HepG2 (cell line): ENCODE measurements at regions not wholly inside any gene's neighbourhood (a gene's known extent, or its start where the extent isn't known, plus 50 kb on each side); places are given as distances from the start of the nearest gene placed in this dataset.

Experiments used
- ATAC-seq: fragments of 200-7000 bp; cut with Tn5 transposase; 3 replicates; pipeline ENCODE4 v1.9.1; 2020; ENCODE audit warnings: mild to moderate bottlenecking, moderate library complexity
- BruUV-seq: library from RNA; stranded (reverse); fragments of 400-500 nt; replicated peaks from 2 replicates; lab custom pipeline; 2021; lab: Mats Ljungman, UMichigan
- CTCF ChIA-PET: fragments of 300-600 bp; formaldehyde crosslinking; extraction: SDS; loops from one replicate; lab custom pipeline; 2021; ENCODE audit warnings: low total read pairs, inconsistent platforms, low intra/inter-chr PET ratio; lab: Yijun Ruan, JAX
- POLR2A ChIA-PET: fragments of 350-600 bp; sonication (Branson Sonifier 250); formaldehyde crosslinking; loops from one replicate; lab custom pipeline; 2020; ENCODE audit warnings: antibody characterized with exemption, inconsistent platforms; lab: Yijun Ruan, JAX
- DNase-seq: peaks from one replicate; pipeline ENCODE4 v3.0.0-alpha.2; 2015; ENCODE audit warnings: low spot score
- FAIRE-seq: peaks from 3 replicates; lab custom pipeline; 2011; peaks lifted over from hg19 to GRCh38; lab: Jason Lieb, UNC
- H2AFZ ChIP-seq: one replicate; pipeline ENCODE4 v1.6.1; 2011; ENCODE audit warnings: low read length, inconsistent platforms
- H3K27ac ChIP-seq: fragments of 300-600 bp; 3 replicates; pipeline ENCODE4 v1.8.0; 2011; ENCODE audit warnings: mixed run types, mild to moderate bottlenecking, mixed read lengths, low read length, inconsistent platforms; ENCODE audit not compliant: insufficient read depth; ENCODE audit errors: extremely low read length
- H3K27me3 ChIP-seq, 2 experiments: fragments of 200-600 bp in 1 of 2; 2 replicates in 1 of 2; 3 replicates in 1 of 2; pipeline versions ENCODE4 v1.6.0 to v1.8.0; 2011; ENCODE audit warnings: low read length in 2 of 2, mild to moderate bottlenecking in 2 of 2, moderate library complexity in 2 of 2, inconsistent platforms in 1 of 2; ENCODE audit not compliant: insufficient read depth in 2 of 2, control insufficient read depth in 1 of 2
- H3K36me3 ChIP-seq, 2 experiments: fragments of 200-600 bp in 1 of 2; replicated peaks in 1 of 2; 2 replicates in 1 of 2; 3 replicates in 1 of 2; pipeline versions ENCODE4 v1.5.1 to v1.8.0; 2011; ENCODE audit warnings: low read length in 2 of 2, inconsistent platforms in 1 of 2; ENCODE audit not compliant: insufficient read depth in 2 of 2, control insufficient read depth in 1 of 2
- H3K4me1 ChIP-seq: 2 replicates; pipeline ENCODE4 v1.5.1; 2012; ENCODE audit warnings: low read length, inconsistent platforms; ENCODE audit not compliant: insufficient read depth
- H3K4me2 ChIP-seq: 2 replicates; pipeline ENCODE4 v1.6.0; 2011; ENCODE audit warnings: low read depth, low read length, inconsistent platforms
- H3K4me3 ChIP-seq, 3 experiments: fragments of 200-600 bp in 1 of 3; sonication (generic), shearing (Covaris generic) in 1 of 3; replicated peaks in 1 of 3; 2 replicates each; pipeline ENCODE4 v1.5.1; 2011 to 2016; ENCODE audit warnings: low read length in 3 of 3, inconsistent platforms in 2 of 3, low read depth in 2 of 3, mild to moderate bottlenecking in 2 of 3, control low read depth in 1 of 3, mixed read lengths in 1 of 3; ENCODE audit not compliant: insufficient read depth in 1 of 3
- H3K79me2 ChIP-seq: one replicate; pipeline ENCODE4 v1.6.1; 2011; ENCODE audit warnings: low read length, inconsistent platforms; ENCODE audit not compliant: insufficient read depth
- H3K9ac ChIP-seq: 2 replicates; pipeline ENCODE4 v1.6.0; 2011; ENCODE audit warnings: mild to moderate bottlenecking, low read depth, low read length, inconsistent platforms; ENCODE audit not compliant: insufficient read depth
- H3K9me3 ChIP-seq: 2 replicates; pipeline ENCODE4 v1.5.1; 2012; ENCODE audit warnings: mild to moderate bottlenecking, low read length
- H4K20me1 ChIP-seq: 2 replicates; pipeline ENCODE4 v1.6.0; 2011; ENCODE audit warnings: inconsistent platforms, mild to moderate bottlenecking, low read length, moderate library complexity; ENCODE audit not compliant: insufficient read depth
- CBX1 ChIP-seq: IDR thresholded peaks from one replicate; pipeline ENCODE4 v1.6.1; 2016; ENCODE audit warnings: antibody characterized with exemption, low read depth
- GATAD1 ChIP-seq: IDR thresholded peaks from 2 replicates; pipeline ENCODE4 v1.6.1; 2016; ENCODE audit warnings: missing genetic modification reagents, missing compliant biosample characterization
- KLF9 ChIP-seq: IDR thresholded peaks from 2 replicates; pipeline ENCODE4 v1.6.1; 2016; ENCODE audit warnings: low read depth
- NPAS2 ChIP-seq: sonication (generic); formaldehyde crosslinking; IDR thresholded peaks from 2 replicates; pipeline ENCODE4 v1.8.0; 2022; ENCODE audit warnings: mild to moderate bottlenecking, missing genetic modification reagents, borderline replicate concordance
- SNAPC2 ChIP-seq: sonication (generic); formaldehyde crosslinking; IDR thresholded peaks from 2 replicates; pipeline ENCODE4 v1.8.1; 2022; ENCODE audit warnings: mild to moderate bottlenecking, missing genetic modification reagents
- TERF1 ChIP-seq: sonication (generic); formaldehyde crosslinking; IDR thresholded peaks from 2 replicates; pipeline ENCODE4 v1.8.0; 2022; ENCODE audit warnings: mild to moderate bottlenecking, missing genetic modification reagents, moderate library complexity
- ZNF18 ChIP-seq: sonication (generic); formaldehyde crosslinking; IDR thresholded peaks from 2 replicates; pipeline ENCODE4 v1.8.0; 2022; ENCODE audit warnings: mild to moderate bottlenecking, missing genetic modification reagents; ENCODE audit not compliant: insufficient replicate concordance
- ZNF576 ChIP-seq: sonication (generic); formaldehyde crosslinking; IDR thresholded peaks from 2 replicates; pipeline ENCODE4 v1.4.0; 2020; ENCODE audit warnings: mild to moderate bottlenecking, missing genetic modification reagents
- ZNF790 ChIP-seq: sonication (generic); formaldehyde crosslinking; IDR thresholded peaks from 2 replicates; pipeline ENCODE4 v1.8.0; 2022; ENCODE audit warnings: missing genetic modification reagents, mild to moderate bottlenecking, borderline replicate concordance
- ZNF816 ChIP-seq: sonication (generic); formaldehyde crosslinking; IDR thresholded peaks from 2 replicates; pipeline ENCODE4 v1.8.0; 2022; ENCODE audit warnings: missing genetic modification reagents, mild to moderate bottlenecking, borderline replicate concordance
- WGBS: methylation state at CpG from one replicate; pipeline ENCODE4 v1.1.6; 2017; ENCODE audit warnings: low lambda C conversion rate; 5-methylcytosine and 5-hydroxymethylcytosine counted together
- in situ Hi-C: cut with HindIII; loops from 2 replicates; pipeline ENCODE4 v1.10.0; 2017; ENCODE audit warnings: low pct_unique_long_range_greater_than_20kb; ENCODE audit not compliant: extremely low pct_ligation_motif_present
- intact Hi-C: fragments of 100-400 bp; cut with micrococcal nuclease; formaldehyde crosslinking; loops from one replicate; pipeline ENCODE4 v1.10.0; 2022; ENCODE audit not compliant: unreplicated experiment

GRCh38 chr9:68627104-68627503 is 77.9 kb upstream of the PIP5K1B start:
- CTCF ChIA-PET, result no interaction called here
- Histone ChIP-seq H3K27me3 (peaks cover 0 to 4% of the 10 kb centered on the region in 2 experiments; a peak in 2 of 5 replicates), H2AFZ (no peak overlapping the region), H3K4me3 (no peak overlapping the region), H3K4me2 (no peak overlapping the region), H3K4me1 (no peaks in the 10 kb centered on the region), H3K36me3 (no peaks in the 10 kb centered on the region), H3K9me3 (no peaks in the 10 kb centered on the region), H3K9ac (no peak overlapping the region), H3K27ac (no peak overlapping the region), H3K79me2 (no peaks in the 10 kb centered on the region), H4K20me1 (no peaks in the 10 kb centered on the region)
- POLR2A ChIA-PET, result no interaction called here
- TF ChIP-seq GATAD1 (CRISPR knock-in tag), result no peak
- TF ChIP-seq KLF9 (CRISPR knock-in tag), result no peak
- TF ChIP-seq CBX1, result no peak
- no peak for TF ChIP-seq TERF1 (CRISPR knock-in tag)
- no peak for TF ChIP-seq NPAS2 (CRISPR knock-in tag)
- no peak for TF ChIP-seq ZNF816 (CRISPR knock-in tag)
- no peak for TF ChIP-seq ZNF18 (CRISPR knock-in tag)
- no peak for TF ChIP-seq SNAPC2 (CRISPR knock-in tag)
- no peak for TF ChIP-seq ZNF790 (CRISPR knock-in tag)
- TF ChIP-seq ZNF576, result no peak
- WGBS, result 35% methylated on average over 3 of the region's 3 CpGs
- no peak for FAIRE-seq
- ATAC-seq, result no peak
- BruUV-seq, result no TSS peak
- in situ Hi-C loops, result no loop called here
- intact Hi-C loops, result no loop called here
- DNase-seq, result no peak
